ENCODE measurements at regions not wholly inside any gene's neighbourhood (a gene's known extent, or its start where the extent isn't known, plus 50 kb on each side); places are given as distances from the start of the nearest gene placed in this dataset.
A peak's percentile ranks its signal among the peaks of the same experiment; 100 is the strongest.

GRCh38 chr4:36467670-36468069 lies 186.3 kb downstream of the DTHD1 start:
- FAIRE-seq (no peak), ATAC-seq (no peak), DNase-seq (ENCODE audit: low read depth in 1 of 2, low spot score in 1 of 2) (no peak)
- Histone ChIP-seq H3K4me2 (no peak overlapping the region), H3K27ac (no peak overlapping the region), H3K9me3 (no peaks in the 10 kb centered on the region), H3K4me1 (no peaks in the 10 kb centered on the region), H3K4me3 (no peak overlapping the region)
- CTCF ChIA-PET = no interaction called here
- WGBS (ENCODE audit: missing lambda C conversion rate) = 1% methylated on average over 2 of the region's 2 CpGs
- POLR2A ChIA-PET = no interaction called here
- TF ChIP-seq CBX2 (IDR thresholded peaks at IDR 0.05; ENCODE audit: borderline replicate concordance, low read depth) = no peak
- TF ChIP-seq BCL3 (IDR thresholded peaks at IDR 0.05) = no peak
- TF ChIP-seq MAFK (IDR thresholded peaks at IDR 0.05; ENCODE audit: partially characterized antibody) = peak; percentile 7

- WGBS (ENCODE audit: missing lambda C conversion rate) = 2% methylated on average over 2 of the region's 2 CpGs
- Histone ChIP-seq H3K27ac (no peak overlapping the region), H3K4me3 (no peak overlapping the region), H3K9me3 (no peaks in the 10 kb centered on the region), H3K4me1 (no peaks in the 10 kb centered on the region), H3K4me2 (no peak overlapping the region)
- TF ChIP-seq SMC3 (IDR thresholded peaks at IDR 0.05) = no peak
- no peak for TF ChIP-seq RCOR1 (IDR thresholded peaks at IDR 0.05; ENCODE audit: low read depth, low read length)
- TF ChIP-seq CTCF (IDR thresholded peaks at IDR 0.05) = no peak
- TF ChIP-seq RARB (CRISPR knock-in tag; IDR thresholded peaks at IDR 0.05) = no peak
- TF ChIP-seq E2F6 (IDR thresholded peaks at IDR 0.05; ENCODE audit: borderline replicate concordance, low read depth) = no peak
- TF ChIP-seq ZFP36 (IDR thresholded peaks at IDR 0.05; ENCODE audit: borderline replicate concordance, partially characterized antibody) = no peak
- no peak for TF ChIP-seq MAFK (IDR thresholded peaks at IDR 0.05; ENCODE audit: partially characterized antibody)
- TF ChIP-seq MYC (IDR thresholded peaks at IDR 0.05; ENCODE audit: borderline replicate concordance, low read length) = no peak
- no peak for TF ChIP-seq ZNF302 (CRISPR knock-in tag; IDR thresholded peaks at IDR 0.05)
- no peak for TF ChIP-seq USF2 (IDR thresholded peaks at IDR 0.05)
- no peak for TF ChIP-seq EHF (CRISPR knock-in tag; IDR thresholded peaks at IDR 0.05)
- no peak for TF ChIP-seq POLR2AphosphoS2 (conservative IDR thresholded peaks at IDR 0.05; ENCODE audit: low read length)
- no peak for TF ChIP-seq MAX (IDR thresholded peaks at IDR 0.05)
- no peak for TF ChIP-seq CHD2 (IDR thresholded peaks at IDR 0.05; ENCODE audit: low read length, partially characterized antibody)
- TF ChIP-seq ZC3H11A (IDR thresholded peaks at IDR 0.05) = no peak
- TF ChIP-seq FOXS1 (CRISPR knock-in tag; IDR thresholded peaks at IDR 0.05) = no peak
- no peak for TF ChIP-seq EP300 (IDR thresholded peaks at IDR 0.05)
- TF ChIP-seq REST (IDR thresholded peaks at IDR 0.05) = no peak
- no peak for TF ChIP-seq HMGXB4 (CRISPR knock-in tag; IDR thresholded peaks at IDR 0.05; ENCODE audit: borderline replicate concordance)
- no peak for DNase-seq (ENCODE audit: low read depth in 1 of 2, low spot score in 1 of 2)
- no peak for ATAC-seq
- no peak for FAIRE-seq
- POLR2A ChIA-PET = no interaction called here
- CTCF ChIA-PET = no interaction called here
Measured at GRCh38 chr4:36471903-36472302, 190.5 kb downstream of the DTHD1 start.
